ENCODE measurements at regions not wholly inside any gene's neighbourhood (a gene's known extent, or its start where the extent isn't known, plus 50 kb on each side); places are given as distances from the start of the nearest gene placed in this dataset.

DNA sequence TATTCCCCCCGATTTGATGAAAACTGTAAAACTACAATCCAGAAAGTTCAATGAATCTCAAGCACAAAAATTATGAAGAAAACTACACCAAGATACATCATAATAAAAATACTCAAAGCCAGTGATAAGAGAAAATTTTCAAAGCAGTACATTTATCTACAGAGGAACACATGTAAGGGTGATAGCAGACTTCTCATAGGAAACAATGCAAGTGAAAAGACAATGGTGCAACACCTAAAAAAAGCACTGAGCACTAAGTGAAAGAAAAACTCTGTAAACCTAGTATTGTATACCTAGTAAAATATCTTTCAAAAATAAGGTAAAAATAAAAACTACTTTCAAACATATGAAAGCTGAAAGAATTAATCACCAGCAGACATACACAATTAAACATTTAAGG lies 76.1 kb upstream of the IRF2BP2 start:
- TF ChIP-seq, protein P1, sequence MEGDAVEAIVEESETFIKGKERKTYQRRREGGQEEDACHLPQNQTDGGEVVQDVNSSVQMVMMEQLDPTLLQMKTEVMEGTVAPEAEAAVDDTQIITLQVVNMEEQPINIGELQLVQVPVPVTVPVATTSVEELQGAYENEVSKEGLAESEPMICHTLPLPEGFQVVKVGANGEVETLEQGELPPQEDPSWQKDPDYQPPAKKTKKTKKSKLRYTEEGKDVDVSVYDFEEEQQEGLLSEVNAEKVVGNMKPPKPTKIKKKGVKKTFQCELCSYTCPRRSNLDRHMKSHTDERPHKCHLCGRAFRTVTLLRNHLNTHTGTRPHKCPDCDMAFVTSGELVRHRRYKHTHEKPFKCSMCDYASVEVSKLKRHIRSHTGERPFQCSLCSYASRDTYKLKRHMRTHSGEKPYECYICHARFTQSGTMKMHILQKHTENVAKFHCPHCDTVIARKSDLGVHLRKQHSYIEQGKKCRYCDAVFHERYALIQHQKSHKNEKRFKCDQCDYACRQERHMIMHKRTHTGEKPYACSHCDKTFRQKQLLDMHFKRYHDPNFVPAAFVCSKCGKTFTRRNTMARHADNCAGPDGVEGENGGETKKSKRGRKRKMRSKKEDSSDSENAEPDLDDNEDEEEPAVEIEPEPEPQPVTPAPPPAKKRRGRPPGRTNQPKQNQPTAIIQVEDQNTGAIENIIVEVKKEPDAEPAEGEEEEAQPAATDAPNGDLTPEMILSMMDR (IDR thresholded peaks at IDR 0.05), result no peak
- TF ChIP-seq POLR2A (IDR thresholded peaks at IDR 0.05), result no peak
- TF ChIP-seq POLR2AphosphoS5 (IDR thresholded peaks at IDR 0.05), result no peak

All from breast epithelium (tissue), 3 donors.